H1 (cell line): ENCODE measurements at regions not wholly inside any gene's neighbourhood (a gene's known extent, or its start where the extent isn't known, plus 50 kb on each side); places are given as distances from the start of the nearest gene placed in this dataset.

Experiments
- CTCF ChIA-PET: fragments of 300-600 bp; sonication (Branson Sonifier 250); formaldehyde crosslinking; loops from one replicate; lab custom pipeline; 2021; ENCODE audit not compliant: partially characterized antibody; lab: Charles Lee
- POLR2A ChIA-PET: fragments of 300-600 bp; sonication (Branson Sonifier 250); formaldehyde crosslinking; loops from one replicate; lab custom pipeline; 2021; ENCODE audit warnings: inconsistent platforms; ENCODE audit not compliant: partially characterized antibody; lab: Charles Lee
- DNase-seq, 2 experiments: peaks; one replicate each; pipeline versions ENCODE4 v3.0.0 to v3.0.0-alpha.2; 2010 to 2022; ENCODE audit warnings: low spot score in 2 of 2, low read depth in 1 of 2, mixed read lengths in 1 of 2
- FAIRE-seq: peaks from 2 replicates; lab custom pipeline; 2011; peaks lifted over from hg19 to GRCh38; lab: Jason Lieb, UNC
- H2AFZ ChIP-seq: 2 replicates; pipeline ENCODE4 v1.8.1; 2012; ENCODE audit warnings: low read length, inconsistent platforms
- H2AK5ac ChIP-seq: 2 replicates; pipeline ENCODE4 v1.6.1; 2013; ENCODE audit warnings: low read depth, low read length
- H2BK120ac ChIP-seq: replicated peaks from 2 replicates; pipeline ENCODE3; 2013; ENCODE audit warnings: low read depth, low read length, inconsistent platforms
- H2BK12ac ChIP-seq: 2 replicates; pipeline ENCODE4 v1.6.1; 2013; ENCODE audit warnings: low read depth, low read length
- H2BK15ac ChIP-seq: 2 replicates; pipeline ENCODE4 v1.6.1; 2013; ENCODE audit warnings: low read length
- H2BK20ac ChIP-seq: 2 replicates; pipeline ENCODE4 v1.6.1; 2013; ENCODE audit warnings: low read length
- H2BK5ac ChIP-seq: 2 replicates; pipeline ENCODE4 v1.6.1; 2013; ENCODE audit warnings: low read depth, low read length
- H3K14ac ChIP-seq: 2 replicates; pipeline ENCODE4 v1.6.1; 2013; ENCODE audit warnings: inconsistent platforms; ENCODE audit not compliant: insufficient read length
- H3K18ac ChIP-seq: 2 replicates; pipeline ENCODE4 v1.6.1; 2013; ENCODE audit warnings: low read length; ENCODE audit errors: extremely low read depth
- H3K23ac ChIP-seq: 2 replicates; pipeline ENCODE4 v1.6.1; 2013; ENCODE audit warnings: inconsistent platforms; ENCODE audit not compliant: insufficient read length
- H3K23me2 ChIP-seq: 2 replicates; pipeline ENCODE4 v1.6.1; 2013; ENCODE audit warnings: low read depth, low read length
- H3K27ac ChIP-seq: 2 replicates; pipeline ENCODE4 v1.6.1; 2011; ENCODE audit warnings: low read depth, low read length, inconsistent platforms
- H3K27me3 ChIP-seq, 4 experiments: replicated peaks in 1 of 4; 1 replicate in 1 of 4; 2 replicates in 3 of 4; pipeline versions ENCODE4 v1.6.1 to v1.8.1; 2011 to 2013; ENCODE audit warnings: low read length in 3 of 4, mild to moderate bottlenecking in 3 of 4, inconsistent platforms in 2 of 4, mixed read lengths in 2 of 4, moderate library complexity in 1 of 4; ENCODE audit not compliant: control insufficient read depth in 3 of 4, insufficient read depth in 3 of 4; ENCODE audit errors: extremely low read depth in 1 of 4
- H3K36me3 ChIP-seq, 4 experiments: 2 replicates each; pipeline versions ENCODE4 v1.6.1 to v1.8.1; 2011 to 2013; ENCODE audit warnings: mild to moderate bottlenecking in 4 of 4, low read length in 3 of 4, moderate library complexity in 2 of 4, control low read depth in 1 of 4, inconsistent platforms in 1 of 4; ENCODE audit not compliant: insufficient read depth in 4 of 4, control insufficient read depth in 2 of 4
- H3K4ac ChIP-seq: replicated peaks from 2 replicates; pipeline ENCODE3; 2013; ENCODE audit warnings: low read length, low read depth, mixed read lengths, inconsistent platforms; ENCODE audit not compliant: insufficient read length
- H3K4me1 ChIP-seq, 4 experiments: replicated peaks in 1 of 4; 1 replicate in 1 of 4; 2 replicates in 3 of 4; pipeline versions ENCODE4 v1.6.1 to v1.8.1; 2011 to 2013; ENCODE audit warnings: low read length in 3 of 4, inconsistent platforms in 2 of 4, mixed read lengths in 1 of 4; ENCODE audit not compliant: insufficient read depth in 4 of 4, control insufficient read depth in 3 of 4
- H3K4me2 ChIP-seq, 2 experiments: 2 replicates each; pipeline versions ENCODE4 v1.6.1 to v1.8.1; 2011 to 2013; ENCODE audit warnings: low read depth in 2 of 2, low read length in 2 of 2, control low read depth in 1 of 2, inconsistent platforms in 1 of 2, mild to moderate bottlenecking in 1 of 2; ENCODE audit not compliant: insufficient read depth in 1 of 2
- H3K4me3 ChIP-seq, 4 experiments: fragments of 200-600, 300-600 bp in 1 of 4; sonication (generic), shearing (Covaris generic), sonication (Bioruptor Twin) in 1 of 4; 2 replicates each; pipeline versions ENCODE4 v1.5.1 to v1.8.1; 2011 to 2016; ENCODE audit warnings: low read length in 4 of 4, low read depth in 3 of 4, control low read depth in 2 of 4, inconsistent platforms in 2 of 4, mild to moderate bottlenecking in 2 of 4, mixed read lengths in 1 of 4, moderate library complexity in 1 of 4; ENCODE audit not compliant: insufficient read depth in 2 of 4; ENCODE audit errors: extremely low read depth in 1 of 4
- H3K56ac ChIP-seq: replicated peaks from 2 replicates; pipeline ENCODE3; 2013; ENCODE audit warnings: low read depth, mild to moderate bottlenecking, mixed read lengths, low read length, inconsistent platforms; ENCODE audit not compliant: insufficient read length
- H3K79me1 ChIP-seq: 2 replicates; pipeline ENCODE4 v1.6.1; 2013; ENCODE audit warnings: low read depth, low read length, control low read depth
- H3K79me2 ChIP-seq, 2 experiments: 2 replicates each; pipeline versions ENCODE4 v1.6.1 to v1.8.1; 2012 to 2013; ENCODE audit warnings: low read length in 2 of 2, mild to moderate bottlenecking in 2 of 2, inconsistent platforms in 1 of 2; ENCODE audit not compliant: insufficient read depth in 2 of 2, control insufficient read depth in 1 of 2
- H3K9ac ChIP-seq, 4 experiments: replicated peaks in 1 of 4; 1 replicate in 1 of 4; 2 replicates in 3 of 4; pipeline versions ENCODE4 v1.6.1 to v1.8.1; 2011 to 2013; ENCODE audit warnings: low read depth in 3 of 4, low read length in 3 of 4, control low read depth in 2 of 4, mild to moderate bottlenecking in 2 of 4, moderate library complexity in 2 of 4, inconsistent platforms in 1 of 4; ENCODE audit errors: extremely low read depth in 1 of 4
- H3K9me3 ChIP-seq, 2 experiments: 2 replicates each; pipeline versions ENCODE4 v1.6.1 to v1.8.1; 2012 to 2013; ENCODE audit warnings: mild to moderate bottlenecking in 2 of 2, moderate library complexity in 2 of 2, control low read depth in 1 of 2, inconsistent platforms in 1 of 2, low read depth in 1 of 2, low read length in 1 of 2, mixed read lengths in 1 of 2; ENCODE audit not compliant: insufficient read depth in 2 of 2
- H4K20me1 ChIP-seq, 2 experiments: replicated peaks in 1 of 2; 2 replicates each; pipeline versions ENCODE3 to v1.8.1; 2011 to 2013; ENCODE audit warnings: inconsistent platforms in 2 of 2, low read length in 2 of 2, mild to moderate bottlenecking in 1 of 2; ENCODE audit not compliant: insufficient read depth in 2 of 2, control insufficient read depth in 1 of 2
- H4K5ac ChIP-seq: 2 replicates; pipeline ENCODE4 v1.6.1; 2013; ENCODE audit warnings: low read length, low read depth, mixed read lengths, inconsistent platforms; ENCODE audit not compliant: insufficient read length
- H4K8ac ChIP-seq: 2 replicates; pipeline ENCODE4 v1.8.0; 2013; ENCODE audit warnings: mild to moderate bottlenecking, moderate library complexity, low read length, inconsistent platforms; ENCODE audit not compliant: insufficient read depth; ENCODE audit errors: extremely low read depth
- H4K91ac ChIP-seq: replicated peaks from 2 replicates; pipeline ENCODE3; 2013; ENCODE audit warnings: low read length, mixed read lengths, inconsistent platforms; ENCODE audit not compliant: insufficient read length
- BACH1 ChIP-seq: IDR thresholded peaks from 2 replicates; pipeline ENCODE4 v1.6.1; 2012; ENCODE audit warnings: low read length, improper control_type of control experiment
- CHD2 ChIP-seq: IDR thresholded peaks from 2 replicates; pipeline ENCODE4 v1.6.1; 2012; ENCODE audit warnings: low read length, improper control_type of control experiment
- GABPA ChIP-seq: IDR thresholded peaks from 2 replicates; pipeline ENCODE4 v1.6.1; 2011; ENCODE audit warnings: mild to moderate bottlenecking, low read length, moderate library complexity, borderline replicate concordance; ENCODE audit not compliant: insufficient read depth
- HDAC2 ChIP-seq, 2 experiments: fragments of 300-600 bp in 1 of 2; sonication (generic) in 1 of 2; IDR thresholded peaks; 2 replicates each; pipeline ENCODE4 v1.6.1; 2011 to 2012; ENCODE audit warnings: low read depth in 2 of 2, low read length in 2 of 2, mild to moderate bottlenecking in 2 of 2, moderate library complexity in 2 of 2, borderline replicate concordance in 1 of 2, inconsistent platforms in 1 of 2
- KDM1A ChIP-seq: fragments of 200-600, 300-600 bp; sonication (generic); IDR thresholded peaks from 2 replicates; pipeline ENCODE4 v1.7.1; 2016; ENCODE audit warnings: mild to moderate bottlenecking, low read length, borderline replicate concordance
- NRF1 ChIP-seq: IDR thresholded peaks from 2 replicates; pipeline ENCODE4 v1.6.1; 2011; ENCODE audit warnings: mild to moderate bottlenecking, low read depth, low read length, improper control_type of control experiment
- SP2 ChIP-seq: IDR thresholded peaks from 2 replicates; pipeline ENCODE4 v1.6.1; 2012; ENCODE audit warnings: mild to moderate bottlenecking, low read length, inconsistent platforms
- TAF7 ChIP-seq: optimal IDR thresholded peaks from 2 replicates; pipeline ENCODE3; 2011; ENCODE audit warnings: low read depth, mild to moderate bottlenecking, inconsistent platforms, low read length, moderate library complexity, borderline replicate concordance
- TBP ChIP-seq: IDR thresholded peaks from 2 replicates; pipeline ENCODE4 v1.6.1; 2011; ENCODE audit warnings: low read depth, low read length, improper control_type of control experiment
- TCF12 ChIP-seq: IDR thresholded peaks from 2 replicates; pipeline ENCODE4 v1.6.1; 2011; ENCODE audit warnings: low read depth, mild to moderate bottlenecking, low read length
- WGBS, 2 experiments: shearing (Covaris generic) in 1 of 2; methylation state at CpG; one replicate each; pipeline versions ENCODE4 v1.1.6 to v1.1.7; 2013 to 2015; ENCODE audit warnings: low lambda C conversion rate in 2 of 2, mixed read lengths in 2 of 2, inconsistent platforms in 1 of 2, low coverage in 1 of 2, missing lambda C conversion rate in 1 of 2; ENCODE audit not compliant: insufficient replicate concordance in 2 of 2, insufficient coverage in 1 of 2, insufficient read length in 1 of 2; ENCODE audit errors: extremely low coverage in 1 of 2, missing lambda C conversion rate in 1 of 2; 5-methylcytosine and 5-hydroxymethylcytosine counted together
- TF ChIP-seq, protein P1 (sequence below), 3 experiments: IDR thresholded peaks; 1 replicate in 2 of 3; 2 replicates in 1 of 3; pipeline versions ENCODE4 v1.5.1 to v1.6.1; 2011; ENCODE audit warnings: low read length in 3 of 3, mild to moderate bottlenecking in 3 of 3, inconsistent platforms in 2 of 3, low read depth in 1 of 3, moderate library complexity in 1 of 3; ENCODE audit not compliant: insufficient read depth in 1 of 3; ENCODE audit errors: control extremely low read depth in 1 of 3

GRCh38 chr14:40204441-40205175 is 772.4 kb upstream of the FBXO33 start:
- H3K14ac ChIP-seq, result no peak overlapping the region
- DNase-seq (no peak), FAIRE-seq (no peak)
- no peak overlapping the region for H3K4me2 ChIP-seq
- peaks cover 2 to 14% of the 10 kb centered on the region in 2 experiments; a peak in 2 of 4 replicates for H3K9me3 ChIP-seq
- H2AK5ac ChIP-seq, result no peak overlapping the region
- no peak overlapping the region for H3K9ac ChIP-seq
- H2BK20ac ChIP-seq, result no peak overlapping the region
- H3K36me3 ChIP-seq, result no peaks in the 10 kb centered on the region
- no peak overlapping the region for H3K4ac ChIP-seq
- no peak overlapping the region for H2BK120ac ChIP-seq
- no peaks in the 10 kb centered on the region for H4K20me1 ChIP-seq
- no peak overlapping the region for H2BK5ac ChIP-seq
- no peak overlapping the region for H3K27ac ChIP-seq
- WGBS, 2 experiments, result 95% methylated on average over 11 of the region's 11 CpGs; no CpG with 5 or more reads in 1 of the 2 experiments
- no peaks in the 10 kb centered on the region for H3K79me2 ChIP-seq
- H3K4me3 ChIP-seq, result no peak overlapping the region
- H4K8ac ChIP-seq, result peak overlapping the region; percentile 28
- no peak overlapping the region for H3K56ac ChIP-seq
- no peak overlapping the region for H2BK15ac ChIP-seq
- no peak overlapping the region for H2BK12ac ChIP-seq
- H4K5ac ChIP-seq, result no peak overlapping the region
- ChIA-PET CTCF (interaction anchor here (1.2 kb wide), 1 partner anchor 8 kb away, joined by 3 read pairs; no protein-coding TSS in a partner anchor), POLR2A (no interaction called here)
- H3K79me1 ChIP-seq, result no peaks in the 10 kb centered on the region
- H3K23ac ChIP-seq, result no peak overlapping the region
- H3K23me2 ChIP-seq, result no peaks in the 10 kb centered on the region
- H3K18ac ChIP-seq, result no peak overlapping the region
- no peak overlapping the region for H4K91ac ChIP-seq
- H3K27me3 ChIP-seq, result no peaks in the 10 kb centered on the region
- H2AFZ ChIP-seq, result no peak overlapping the region
- H3K4me1 ChIP-seq, result no peaks in the 10 kb centered on the region; a peak in 1 of 7 replicates
- TF ChIP-seq, protein P1, sequence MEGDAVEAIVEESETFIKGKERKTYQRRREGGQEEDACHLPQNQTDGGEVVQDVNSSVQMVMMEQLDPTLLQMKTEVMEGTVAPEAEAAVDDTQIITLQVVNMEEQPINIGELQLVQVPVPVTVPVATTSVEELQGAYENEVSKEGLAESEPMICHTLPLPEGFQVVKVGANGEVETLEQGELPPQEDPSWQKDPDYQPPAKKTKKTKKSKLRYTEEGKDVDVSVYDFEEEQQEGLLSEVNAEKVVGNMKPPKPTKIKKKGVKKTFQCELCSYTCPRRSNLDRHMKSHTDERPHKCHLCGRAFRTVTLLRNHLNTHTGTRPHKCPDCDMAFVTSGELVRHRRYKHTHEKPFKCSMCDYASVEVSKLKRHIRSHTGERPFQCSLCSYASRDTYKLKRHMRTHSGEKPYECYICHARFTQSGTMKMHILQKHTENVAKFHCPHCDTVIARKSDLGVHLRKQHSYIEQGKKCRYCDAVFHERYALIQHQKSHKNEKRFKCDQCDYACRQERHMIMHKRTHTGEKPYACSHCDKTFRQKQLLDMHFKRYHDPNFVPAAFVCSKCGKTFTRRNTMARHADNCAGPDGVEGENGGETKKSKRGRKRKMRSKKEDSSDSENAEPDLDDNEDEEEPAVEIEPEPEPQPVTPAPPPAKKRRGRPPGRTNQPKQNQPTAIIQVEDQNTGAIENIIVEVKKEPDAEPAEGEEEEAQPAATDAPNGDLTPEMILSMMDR (IDR thresholded peaks at IDR 0.05; ENCODE audit: control extremely low read depth in 1 of 3, insufficient read depth in 1 of 3, low read depth in 1 of 3, low read length in 3 of 3), result no peak
- TF ChIP-seq BACH1 (no peak), GABPA (no peak), TBP (no peak), NRF1 (no peak), TAF7 (no peak), CHD2 (no peak), TCF12 (no peak), KDM1A (no peak), HDAC2 (IDR thresholded peaks at IDR 0.05; ENCODE audit: borderline replicate concordance in 1 of 2, low read depth in 2 of 2, low read length in 2 of 2) (no peak), SP2 (no peak)
